HCT116 (cell line): ENCODE measurements at regions not wholly inside any gene's neighbourhood (a gene's known extent, or its start where the extent isn't known, plus 50 kb on each side); places are given as distances from the start of the nearest gene placed in this dataset.

Experiments used
- CTCF ChIP-seq, 3 experiments: fragments of 200-600 bp in 1 of 3; sonication (generic) in 1 of 3; IDR thresholded peaks in 2 of 3; conservative IDR thresholded peaks in 1 of 3; 2 replicates each; pipeline ENCODE4 v1.5.1; 2012 to 2017; ENCODE audit warnings: low read depth in 2 of 3, low read length in 2 of 3, antibody characterized with exemption in 1 of 3, borderline replicate concordance in 1 of 3, control low read depth in 1 of 3, mild to moderate bottlenecking in 1 of 3, mixed read lengths in 1 of 3, mixed run types in 1 of 3, moderate library complexity in 1 of 3; ENCODE audit not compliant: insufficient read depth in 1 of 3
- EZH2 ChIP-seq: fragments of 200-600 bp; sonication (generic); IDR thresholded peaks from 2 replicates; pipeline ENCODE4 v1.6.1; 2017; ENCODE audit warnings: antibody characterized with exemption, mixed run types
- FOSL1 ChIP-seq: IDR thresholded peaks from 2 replicates; pipeline ENCODE4 v1.6.1; 2012; ENCODE audit warnings: low read depth
- POLR2A ChIP-seq: IDR thresholded peaks from 2 replicates; pipeline ENCODE4 v1.7.0; 2011; ENCODE audit warnings: borderline replicate concordance; ENCODE audit not compliant: insufficient read depth, insufficient read length; ENCODE audit errors: extremely low read depth
- POLR2AphosphoS5 ChIP-seq: IDR thresholded peaks from 2 replicates; pipeline ENCODE4 v1.6.1; 2011; ENCODE audit warnings: mild to moderate bottlenecking, low read depth, low read length, moderate library complexity
- REST ChIP-seq: IDR thresholded peaks from 2 replicates; pipeline ENCODE4 v1.6.1; 2012; ENCODE audit warnings: low read depth
- SIN3A ChIP-seq: IDR thresholded peaks from 2 replicates; pipeline ENCODE4 v1.6.1; 2012; ENCODE audit warnings: low read depth
- ZNF274 ChIP-seq: fragments of 200-500 bp; sonication (Bioruptor generic); IDR thresholded peaks from 2 replicates; pipeline ENCODE4 v1.6.1; 2014; ENCODE audit warnings: mild to moderate bottlenecking, low read depth, low read length, inconsistent platforms

GRCh38 chr4:176945334-176945733, 152.6 kb upstream of the VEGFC start:
- TF ChIP-seq ZNF274 (no peak), EZH2 (no peak), REST (no peak), SIN3A (no peak), POLR2AphosphoS5 (no peak), FOSL1 (no peak), POLR2A (no peak), CTCF (IDR thresholded peaks at IDR 0.05 in 2 of 3, conservative IDR thresholded peaks at IDR 0.05 in 1 of 3; ENCODE audit: borderline replicate concordance in 1 of 3, insufficient read depth in 1 of 3, low read depth in 2 of 3, low read length in 2 of 3) (no peak)
